DND-41 (cell line): ENCODE measurements at regions not wholly inside any gene's neighbourhood (a gene's known extent, or its start where the extent isn't known, plus 50 kb on each side); places are given as distances from the start of the nearest gene placed in this dataset.

Experiments
- EZH2 ChIP-seq: IDR thresholded peaks from 3 replicates; pipeline ENCODE4 v1.6.1; 2012; ENCODE audit warnings: borderline replicate concordance, low read depth, mild to moderate bottlenecking, moderate library complexity, low read length, inconsistent platforms; ENCODE audit not compliant: severe bottlenecking
- TF ChIP-seq, protein P1 (sequence below): IDR thresholded peaks from 2 replicates; pipeline ENCODE4 v1.5.1; 2012; ENCODE audit warnings: borderline replicate concordance, low read length, moderate library complexity, mild to moderate bottlenecking; ENCODE audit not compliant: poor library complexity, severe bottlenecking; ENCODE audit errors: extremely low read depth

DNA sequence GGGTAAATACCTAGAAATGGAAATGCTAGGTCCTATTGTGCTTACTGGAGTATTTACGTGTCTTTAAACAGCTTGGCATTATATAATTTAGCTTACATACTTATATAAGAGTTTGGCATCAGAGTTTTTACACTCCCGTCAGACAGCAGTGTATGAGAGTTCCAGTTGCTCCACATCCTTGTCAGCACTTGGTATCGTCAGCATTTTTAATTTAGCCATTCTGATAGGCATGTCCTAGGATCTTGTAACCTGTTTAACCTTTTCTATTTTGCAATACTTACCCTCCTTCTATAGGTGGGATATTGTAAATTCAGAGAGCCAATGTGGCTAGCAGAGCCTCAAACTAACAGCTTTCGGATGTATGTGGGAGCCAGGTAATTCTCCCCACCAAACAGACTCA is 228.3 kb upstream of the EEF2KMT start:
- TF ChIP-seq, protein P1, sequence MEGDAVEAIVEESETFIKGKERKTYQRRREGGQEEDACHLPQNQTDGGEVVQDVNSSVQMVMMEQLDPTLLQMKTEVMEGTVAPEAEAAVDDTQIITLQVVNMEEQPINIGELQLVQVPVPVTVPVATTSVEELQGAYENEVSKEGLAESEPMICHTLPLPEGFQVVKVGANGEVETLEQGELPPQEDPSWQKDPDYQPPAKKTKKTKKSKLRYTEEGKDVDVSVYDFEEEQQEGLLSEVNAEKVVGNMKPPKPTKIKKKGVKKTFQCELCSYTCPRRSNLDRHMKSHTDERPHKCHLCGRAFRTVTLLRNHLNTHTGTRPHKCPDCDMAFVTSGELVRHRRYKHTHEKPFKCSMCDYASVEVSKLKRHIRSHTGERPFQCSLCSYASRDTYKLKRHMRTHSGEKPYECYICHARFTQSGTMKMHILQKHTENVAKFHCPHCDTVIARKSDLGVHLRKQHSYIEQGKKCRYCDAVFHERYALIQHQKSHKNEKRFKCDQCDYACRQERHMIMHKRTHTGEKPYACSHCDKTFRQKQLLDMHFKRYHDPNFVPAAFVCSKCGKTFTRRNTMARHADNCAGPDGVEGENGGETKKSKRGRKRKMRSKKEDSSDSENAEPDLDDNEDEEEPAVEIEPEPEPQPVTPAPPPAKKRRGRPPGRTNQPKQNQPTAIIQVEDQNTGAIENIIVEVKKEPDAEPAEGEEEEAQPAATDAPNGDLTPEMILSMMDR = no peak
- TF ChIP-seq EZH2 = no peak
